ENCODE measurements at regions not wholly inside any gene's neighbourhood (a gene's known extent, or its start where the extent isn't known, plus 50 kb on each side); places are given as distances from the start of the nearest gene placed in this dataset.

GRCh38 chr14:100653409-100653808 is 66.2 kb upstream of the BEGAIN start:
- Histone ChIP-seq H3K4me1 (ENCODE audit: insufficient read depth) (peaks cover 6% of the 10 kb centered on the region), H3K27ac (no peak overlapping the region), H3K4me3 (no peak overlapping the region)

GRCh38 chr14:100654025-100654813 is 67.0 kb upstream of the BEGAIN start:
- H3K36me3 ChIP-seq (replicated peaks; ENCODE audit: insufficient read depth, low read depth) = no peaks in the 10 kb centered on the region
- no peak overlapping the region for H2AFZ ChIP-seq
- peaks cover 6% of the 10 kb centered on the region for H3K4me1 ChIP-seq (ENCODE audit: insufficient read depth)
- no peak overlapping the region for H3K27ac ChIP-seq
- no peaks in the 10 kb centered on the region for H3K79me2 ChIP-seq
- H3K9me3 ChIP-seq (ENCODE audit: low read depth) = no peaks in the 10 kb centered on the region
- H3K4me3 ChIP-seq = peak overlapping the region; percentile 26
- TF ChIP-seq EZH2 (IDR thresholded peaks at IDR 0.05; ENCODE audit: borderline replicate concordance) (no peak), CTCF (IDR thresholded peaks at IDR 0.05; ENCODE audit: poor library complexity) (no peak)
- no peaks in the 10 kb centered on the region for H4K20me1 ChIP-seq (ENCODE audit: insufficient read depth, poor library complexity, severe bottlenecking)
- H3K4me2 ChIP-seq = peak overlapping the region; percentile 88
- H3K27me3 ChIP-seq = no peaks in the 10 kb centered on the region
- no peaks in the 10 kb centered on the region for H3K9me2 ChIP-seq (replicated peaks; ENCODE audit: insufficient read depth)
- 74% methylated on average over 16 of the region's 21 CpGs for WGBS (ENCODE audit: low lambda C conversion rate, missing lambda C conversion rate)
- no peak for DNase-seq (ENCODE audit: low spot score)

More at GRCh38 chr14:100653409-100653808, 66.2 kb upstream of the BEGAIN start:
- Histone ChIP-seq H3K79me2 (no peaks in the 10 kb centered on the region), H3K27me3 (no peaks in the 10 kb centered on the region), H3K9me3 (ENCODE audit: low read depth) (no peaks in the 10 kb centered on the region), H3K4me2 (no peak overlapping the region), H3K36me3 (replicated peaks; ENCODE audit: insufficient read depth, low read depth) (no peaks in the 10 kb centered on the region), H3K9me2 (replicated peaks; ENCODE audit: insufficient read depth) (no peaks in the 10 kb centered on the region), H2AFZ (no peak overlapping the region), H4K20me1 (ENCODE audit: insufficient read depth, poor library complexity, severe bottlenecking) (no peaks in the 10 kb centered on the region)
- TF ChIP-seq EZH2 (IDR thresholded peaks at IDR 0.05; ENCODE audit: borderline replicate concordance) = no peak
- TF ChIP-seq CTCF (IDR thresholded peaks at IDR 0.05; ENCODE audit: poor library complexity) = peak; percentile 42
- no peak for DNase-seq (ENCODE audit: low spot score)
- 75% methylated on average over 15 of the region's 15 CpGs for WGBS (ENCODE audit: low lambda C conversion rate, missing lambda C conversion rate)

DNA sequence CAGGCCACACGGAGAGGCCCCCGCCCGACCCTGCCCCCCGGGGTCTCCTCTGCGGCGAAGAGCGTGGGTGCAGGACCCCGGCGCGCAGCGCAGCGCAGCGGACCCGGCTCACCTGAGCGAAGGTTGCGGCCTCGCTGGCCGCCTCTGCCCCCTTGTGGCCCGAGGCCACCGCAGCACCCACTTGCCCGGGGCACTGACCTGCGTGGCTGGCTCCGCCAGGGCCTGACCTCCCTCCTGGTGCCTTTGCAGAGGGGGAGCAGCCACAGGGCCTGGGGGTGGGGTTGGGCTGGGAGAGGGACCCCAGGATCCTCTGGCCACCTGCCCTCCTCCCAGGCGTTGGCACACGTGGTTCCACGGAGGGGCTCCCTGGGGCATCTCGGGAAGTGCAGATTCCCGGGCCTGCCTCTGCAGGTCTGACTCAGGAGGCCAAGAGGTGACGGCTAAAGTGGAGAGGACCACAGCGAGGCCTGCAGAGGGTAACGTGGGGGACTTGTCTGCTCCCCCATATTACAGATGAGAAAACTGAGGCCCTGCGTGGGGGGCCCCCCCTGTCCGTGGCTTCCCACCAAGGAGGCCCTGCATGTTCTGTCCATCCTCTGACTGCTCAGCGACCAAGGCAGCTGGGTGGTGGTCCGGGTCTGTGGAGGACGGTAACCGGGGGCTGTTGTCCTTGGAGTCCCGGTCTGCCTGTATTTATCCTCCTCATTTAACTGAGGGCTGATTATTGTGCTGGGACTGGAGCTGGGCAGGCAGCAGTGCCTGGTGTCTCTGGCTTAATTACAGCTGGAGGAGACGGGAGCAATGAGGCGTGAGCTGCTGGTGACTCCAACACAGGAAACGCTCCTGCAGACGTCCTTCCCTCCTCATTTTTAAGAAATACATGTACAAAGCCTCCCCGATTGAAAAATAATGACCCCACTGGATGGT is 67.9 kb upstream of the BEGAIN start:
- Histone ChIP-seq H3K9me3 (ENCODE audit: low read depth) (no peaks in the 10 kb centered on the region), H3K79me2 (no peaks in the 10 kb centered on the region), H3K27me3 (no peaks in the 10 kb centered on the region), H3K4me3 (peak overlapping the region; percentile 26), H3K4me2 (peak overlapping the region; percentile 88), H4K20me1 (ENCODE audit: insufficient read depth, poor library complexity, severe bottlenecking) (no peaks in the 10 kb centered on the region), H3K27ac (no peak overlapping the region), H3K4me1 (ENCODE audit: insufficient read depth) (peaks cover 10% of the 10 kb centered on the region), H3K9me2 (replicated peaks; ENCODE audit: insufficient read depth) (no peaks in the 10 kb centered on the region), H2AFZ (no peak overlapping the region), H3K36me3 (replicated peaks; ENCODE audit: insufficient read depth, low read depth) (no peaks in the 10 kb centered on the region)
- peak; percentile 78 for DNase-seq (ENCODE audit: low spot score)
- WGBS (ENCODE audit: low lambda C conversion rate, missing lambda C conversion rate) = 60% methylated on average over 26 of the region's 43 CpGs
- TF ChIP-seq CTCF (IDR thresholded peaks at IDR 0.05; ENCODE audit: poor library complexity) (peak; percentile 73), EZH2 (IDR thresholded peaks at IDR 0.05; ENCODE audit: borderline replicate concordance) (no peak)

All from hepatocyte (in vitro differentiated cells).